ENCODE measurements at regions not wholly inside any gene's neighbourhood (a gene's known extent, or its start where the extent isn't known, plus 50 kb on each side); places are given as distances from the start of the nearest gene placed in this dataset.

GRCh38 chr12:11573880-11574279 is 75.6 kb upstream of the ETV6 start:
- Histone ChIP-seq H3K27me3 (ENCODE audit: control insufficient read depth in 2 of 2, insufficient read depth in 2 of 2, low read length in 2 of 2) (no peaks in the 10 kb centered on the region), H3K9me1 (ENCODE audit: control insufficient read depth, insufficient read depth, low read length) (no peaks in the 10 kb centered on the region), H3K4me3 (no peak overlapping the region), H3K9me3 (replicated peaks; ENCODE audit: control insufficient read depth, insufficient read depth, low read depth, low read length) (no peaks in the 10 kb centered on the region; the same call in 1 of the 2 replicates), H3K4me2 (ENCODE audit: insufficient read depth, low read length) (no peak overlapping the region), H2AFZ (ENCODE audit: low read depth, low read length) (no peak overlapping the region), H4K20me1 (replicated peaks; ENCODE audit: control insufficient read depth, insufficient read depth, low read length) (no peaks in the 10 kb centered on the region), H3K4me1 (replicated peaks in 1 of 2; ENCODE audit: control insufficient read depth in 2 of 2, insufficient read depth in 2 of 2, low read length in 2 of 2) (no peaks in the 10 kb centered on the region), H3K79me2 (ENCODE audit: control insufficient read depth, insufficient read depth, low read length) (no peaks in the 10 kb centered on the region), H3K27ac (ENCODE audit: extremely low read depth, low read depth, low read length) (no peak overlapping the region), H3K9ac (ENCODE audit: insufficient read depth in 1 of 2, low read depth in 2 of 2, low read length in 2 of 2) (no peak overlapping the region), H3K36me3 (ENCODE audit: control insufficient read depth, insufficient read depth, low read length) (no peaks in the 10 kb centered on the region)
- BruUV-seq (replicated peaks): no TSS peak
- ChIA-PET CTCF (ENCODE audit: low intra/inter-chr PET ratio) (no interaction called here), POLR2A (no interaction called here)
- FAIRE-seq: no peak
- TF ChIP-seq NFIC (IDR thresholded peaks at IDR 0.05) (0 out of 2 replicates have a peak, but pooled peaks have one; percentile 20), E2F3 (CRISPR knock-in tag; IDR thresholded peaks at IDR 0.05) (no peak), CXXC5 (CRISPR knock-in tag; IDR thresholded peaks at IDR 0.05) (no peak), EHMT2 (IDR thresholded peaks at IDR 0.05) (no peak), CREB5 (CRISPR knock-in tag; IDR thresholded peaks at IDR 0.05) (no peak)
- no peak for ATAC-seq
- in situ Hi-C loops (cut with MboI): loop anchor here (25.0 kb wide), 2 partner anchors 763 to 1138 kb away; partner anchors contain the start of gene CDKN1B
- DNase-seq (ENCODE audit: extremely low read depth in 1 of 4, low spot score in 3 of 4): no peak
- WGBS (ENCODE audit: insufficient coverage, low coverage, missing lambda C conversion rate): 7% methylated on average over 2 of the region's 2 CpGs
- intact Hi-C loops (cut with micrococcal nuclease): no loop called here

GRCh38 chr12:11576104-11576503 is 73.4 kb upstream of the ETV6 start:
- ChIA-PET POLR2A (no interaction called here), CTCF (ENCODE audit: low intra/inter-chr PET ratio) (no interaction called here)
- WGBS (ENCODE audit: insufficient coverage, low coverage, missing lambda C conversion rate): 0% methylated on average over 1 of the region's 1 CpG
- Histone ChIP-seq H3K36me3 (ENCODE audit: control insufficient read depth, insufficient read depth, low read length) (no peaks in the 10 kb centered on the region), H3K27me3 (ENCODE audit: control insufficient read depth in 2 of 2, insufficient read depth in 2 of 2, low read length in 2 of 2) (no peaks in the 10 kb centered on the region), H4K20me1 (replicated peaks; ENCODE audit: control insufficient read depth, insufficient read depth, low read length) (no peaks in the 10 kb centered on the region), H3K9me3 (replicated peaks; ENCODE audit: control insufficient read depth, insufficient read depth, low read depth, low read length) (no peaks in the 10 kb centered on the region; the same call in 1 of the 2 replicates), H3K4me3 (no peak overlapping the region), H3K79me2 (ENCODE audit: control insufficient read depth, insufficient read depth, low read length) (no peaks in the 10 kb centered on the region), H3K4me1 (replicated peaks in 1 of 2; ENCODE audit: control insufficient read depth in 2 of 2, insufficient read depth in 2 of 2, low read length in 2 of 2) (no peaks in the 10 kb centered on the region), H3K9me1 (ENCODE audit: control insufficient read depth, insufficient read depth, low read length) (no peaks in the 10 kb centered on the region), H3K27ac (ENCODE audit: extremely low read depth, low read depth, low read length) (no peak overlapping the region), H3K9ac (ENCODE audit: insufficient read depth in 1 of 2, low read depth in 2 of 2, low read length in 2 of 2) (no peak overlapping the region), H3K4me2 (ENCODE audit: insufficient read depth, low read length) (no peak overlapping the region), H2AFZ (ENCODE audit: low read depth, low read length) (no peak overlapping the region)
- TF ChIP-seq ELK3 (CRISPR knock-in tag; IDR thresholded peaks at IDR 0.05) (no peak), BDP1 (IDR thresholded peaks at IDR 0.05; ENCODE audit: insufficient read depth, insufficient read length) (no peak), PHB (CRISPR knock-in tag; IDR thresholded peaks at IDR 0.05) (no peak)
- in situ Hi-C loops (cut with MboI) (no loop called here), intact Hi-C loops (cut with micrococcal nuclease) (no loop called here)
- BruUV-seq (replicated peaks): no TSS peak
- ATAC-seq: no peak
- no peak for DNase-seq (ENCODE audit: extremely low read depth in 1 of 4, low spot score in 3 of 4)
- FAIRE-seq: no peak

Data from K562 (cell line).